NCI-H1436 (cell line): ENCODE measurements at regions not wholly inside any gene's neighbourhood (a gene's known extent, or its start where the extent isn't known, plus 50 kb on each side); places are given as distances from the start of the nearest gene placed in this dataset.

Source experiments
- DNase-seq: peaks from one replicate; lab custom pipeline; 2025; lab: John Stamatoyannopoulos, UW

GRCh38 chr11:32039149-32039548 is 51.7 kb upstream of the RCN1 start:
- DNase-seq: no peak

- no peak for DNase-seq
Observed at GRCh38 chr11:32034680-32035079, 56.2 kb upstream of the RCN1 start.

DNA sequence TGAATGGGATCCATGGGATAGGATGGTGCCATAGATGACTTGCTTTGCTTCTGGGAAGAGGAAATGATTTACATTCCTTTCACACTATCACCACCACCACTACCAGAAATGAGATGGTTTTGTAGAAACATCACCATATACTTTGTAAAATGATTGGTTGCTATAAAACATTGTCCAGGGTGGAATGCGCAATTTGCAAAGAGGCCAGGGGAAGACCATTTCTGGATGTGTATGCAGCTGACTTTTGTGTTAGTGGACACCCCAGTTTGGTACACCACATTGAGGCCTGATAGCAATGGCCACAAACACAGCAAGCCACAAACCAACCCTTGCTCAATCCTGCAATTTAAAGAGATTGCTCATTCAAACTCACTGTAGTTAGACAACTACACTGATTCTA is 56.7 kb upstream of the RCN1 start:
- no peak for DNase-seq

DNA sequence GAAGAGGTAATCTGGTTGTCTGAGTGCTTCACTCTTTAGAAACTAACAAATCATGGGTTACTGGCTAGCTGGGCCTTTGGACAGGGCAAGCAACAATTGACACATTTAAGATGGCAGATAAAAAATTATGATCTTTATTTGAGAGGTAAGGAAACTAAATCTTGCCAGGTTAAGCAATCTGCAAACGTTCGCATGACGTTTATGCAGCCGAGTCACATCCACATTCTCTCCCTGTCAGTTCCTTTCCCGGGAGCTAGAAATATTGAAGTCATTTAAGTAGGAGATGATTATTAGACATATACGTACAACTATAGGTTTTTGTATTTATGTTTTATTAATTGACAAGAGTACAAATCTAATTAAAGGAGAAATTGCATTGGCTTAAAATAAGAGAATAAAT is 57.4 kb upstream of the RCN1 start:
- DNase-seq: no peak

DNA sequence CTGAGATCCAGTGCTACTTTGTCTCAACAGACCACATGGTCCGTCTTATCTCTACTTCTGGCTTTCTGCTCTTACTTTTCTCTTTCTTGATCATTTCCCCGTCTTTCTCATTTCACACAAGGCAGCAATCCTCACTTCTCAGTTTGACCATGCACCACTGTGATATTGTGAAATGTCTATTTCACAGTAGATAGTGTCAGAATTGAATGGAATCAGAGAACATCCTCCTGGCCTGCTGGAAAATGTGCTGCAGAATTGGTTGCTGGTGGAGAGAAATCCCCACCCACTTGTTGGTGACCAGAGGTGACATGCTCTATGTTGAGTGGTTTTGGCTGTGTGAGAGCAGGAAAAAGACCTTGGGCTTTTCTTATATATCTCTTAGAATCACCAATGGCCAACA is 57.8 kb upstream of the RCN1 start:
- DNase-seq: no peak

GRCh38 chr11:32032478-32032877 is 58.4 kb upstream of the RCN1 start:
- no peak for DNase-seq

DNA sequence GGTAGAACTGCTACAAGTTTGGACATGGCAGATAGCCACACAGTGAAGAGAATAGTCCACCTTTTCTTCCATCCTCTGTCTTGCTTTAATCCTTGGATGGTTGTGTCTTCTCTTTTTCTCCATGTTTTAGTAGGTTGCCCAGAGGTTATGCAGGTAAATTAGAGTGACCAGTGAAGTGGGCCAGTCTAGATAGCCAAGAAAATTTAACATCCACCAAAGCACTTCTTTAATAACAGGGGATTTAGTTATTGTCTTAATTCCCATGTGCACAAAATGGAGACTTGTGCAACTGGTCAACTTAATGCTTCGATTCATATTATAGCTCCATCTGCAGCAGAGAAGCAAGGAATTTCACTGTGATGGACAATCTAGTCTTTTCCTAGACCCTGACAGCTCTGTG is 58.8 kb upstream of the RCN1 start:
- no peak for DNase-seq

DNA sequence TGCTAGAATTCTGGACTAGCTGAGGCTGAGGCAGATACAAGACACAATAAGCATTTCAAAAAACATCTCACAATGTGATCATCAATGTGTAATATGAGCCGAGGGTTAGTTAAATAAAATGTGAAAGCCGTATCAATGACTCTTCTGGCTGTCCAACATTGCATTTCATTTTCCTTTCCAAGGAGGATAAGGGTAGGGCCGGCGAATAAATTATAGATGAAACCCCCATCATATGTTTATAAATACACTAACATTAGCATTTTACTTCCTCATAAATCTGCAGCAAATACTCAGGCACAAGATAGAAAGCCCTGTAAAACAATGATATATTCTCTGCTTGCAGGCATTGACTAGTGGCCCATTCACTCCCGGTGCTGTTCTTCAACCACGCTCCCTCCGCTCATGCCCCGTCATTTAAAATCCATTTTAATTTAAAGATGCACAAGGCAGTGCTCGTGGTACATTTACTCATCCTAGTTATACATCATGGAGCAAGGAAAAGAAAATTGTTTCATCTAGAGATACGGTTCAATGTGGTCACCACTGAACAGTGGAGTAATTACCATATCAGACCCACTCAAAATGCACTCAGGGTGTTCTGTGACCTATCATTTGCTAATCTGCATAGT is 59.9 kb upstream of the RCN1 start:
- no peak for DNase-seq

GRCh38 chr11:32029721-32030120 is 61.2 kb upstream of the RCN1 start:
- no peak for DNase-seq

- DNase-seq: no peak
Observed at GRCh38 chr11:32028201-32028600, 62.7 kb upstream of the RCN1 start.

- DNase-seq: no peak
Observed at GRCh38 chr11:32026766-32027165, 64.1 kb upstream of the RCN1 start.

GRCh38 chr11:32024948-32025347 is 65.9 kb upstream of the RCN1 start:
- DNase-seq: no peak

- DNase-seq: no peak
Observed at GRCh38 chr11:32023370-32024305, 67.2 kb upstream of the RCN1 start.

DNA sequence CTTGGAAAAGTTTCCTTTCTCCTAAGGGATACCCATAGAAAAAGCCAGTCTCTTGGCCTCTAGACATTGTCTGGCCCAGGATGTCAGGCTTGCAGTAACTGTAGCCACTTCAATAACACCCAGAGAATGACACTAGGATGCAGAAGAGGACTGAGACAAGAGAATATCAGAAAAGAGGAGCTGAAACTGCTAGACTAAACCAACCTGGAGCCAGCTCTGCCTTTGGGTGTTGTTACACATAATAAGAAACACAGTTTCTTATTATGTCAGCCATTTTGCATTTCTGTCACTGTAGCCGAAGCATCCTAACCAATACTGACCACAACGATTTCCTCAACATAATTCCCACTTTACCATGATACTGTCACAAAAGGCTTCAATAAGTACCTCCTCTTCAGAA is 72.2 kb upstream of the RCN1 start:
- DNase-seq: no peak

DNA sequence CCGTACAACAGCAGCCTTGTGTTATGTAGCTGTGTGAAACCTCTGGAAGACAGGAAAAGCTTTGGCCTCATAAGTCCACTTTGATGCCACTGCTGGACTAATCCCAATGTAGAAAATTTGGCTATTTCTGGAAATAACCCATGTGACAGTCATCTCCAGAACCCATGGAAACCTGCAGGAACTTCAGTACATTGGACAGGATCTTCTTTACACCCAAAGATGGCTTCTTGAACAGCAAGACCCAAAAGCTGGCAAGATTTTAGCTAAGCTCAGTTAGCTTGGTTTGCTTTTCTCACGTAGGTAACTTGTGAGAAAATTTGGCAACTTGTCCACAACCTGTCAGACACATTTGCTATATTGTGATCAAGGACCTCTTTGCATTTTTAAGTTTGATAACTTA is 74.8 kb upstream of the RCN1 start:
- DNase-seq: no peak

GRCh38 chr11:32015427-32015826 is 75.4 kb upstream of the RCN1 start:
- no peak for DNase-seq

DNA sequence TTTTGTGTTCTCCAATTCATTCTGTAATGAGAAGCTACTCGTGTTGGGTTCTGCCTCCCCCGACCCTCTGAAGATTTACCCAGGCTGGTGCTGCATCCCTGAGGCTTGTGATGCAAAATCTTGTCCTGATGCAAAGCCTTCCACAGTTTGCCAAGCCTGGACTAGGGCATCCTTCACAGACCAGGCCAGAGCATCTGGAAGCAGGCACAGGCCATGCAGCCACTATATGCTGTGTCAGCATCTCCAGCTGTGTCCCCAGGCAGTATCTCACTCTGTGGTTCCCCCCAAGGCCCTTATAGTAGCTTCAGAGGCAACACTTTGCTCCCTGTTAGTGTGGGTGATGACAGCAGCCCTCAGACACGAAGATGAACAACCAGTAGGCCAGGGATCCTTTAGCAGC is 77.3 kb upstream of the RCN1 start:
- DNase-seq: no peak

GRCh38 chr11:32012049-32012448 is 78.8 kb upstream of the RCN1 start:
- no peak for DNase-seq

DNA sequence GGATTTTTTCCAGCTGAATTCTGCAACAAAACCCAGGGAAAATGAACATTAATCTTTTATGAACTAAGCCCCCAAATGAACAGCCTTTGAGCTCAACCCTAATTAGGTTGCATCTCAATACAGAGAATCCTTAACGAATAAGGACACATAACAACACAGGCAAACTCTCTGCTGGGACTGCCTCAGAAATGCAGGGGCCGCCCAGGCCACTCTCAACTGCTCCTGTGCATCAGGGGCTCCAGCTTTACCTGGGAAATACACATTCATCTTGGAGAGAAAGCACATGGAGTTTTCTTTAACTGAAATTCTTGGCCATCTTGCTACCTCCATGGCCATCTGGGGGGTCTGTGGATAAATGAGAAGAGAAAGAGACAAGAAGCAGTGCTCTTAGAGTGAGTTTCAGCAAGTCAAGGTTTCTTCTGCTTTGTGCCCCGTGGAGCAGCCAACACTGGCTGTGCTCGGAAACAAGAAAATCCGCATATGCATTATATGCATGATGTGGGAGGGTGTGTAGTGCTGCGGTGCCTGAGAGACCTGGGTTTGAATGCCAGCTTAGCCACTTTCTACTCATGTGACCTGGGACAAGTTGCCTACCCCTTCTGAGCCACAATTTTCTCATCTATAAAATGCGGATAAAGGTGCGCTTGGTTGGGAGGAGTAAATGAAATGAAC is 81.9 kb upstream of the RCN1 start:
- DNase-seq: no peak

- peak; percentile 19 for DNase-seq
Observed at GRCh38 chr11:32006799-32007388, 84.0 kb upstream of the RCN1 start.

- no peak for DNase-seq
Observed at GRCh38 chr11:32005786-32006416, 85.0 kb upstream of the RCN1 start.

- peak; percentile 21 for DNase-seq
Observed at GRCh38 chr11:32003335-32003734, 87.5 kb upstream of the RCN1 start.
